ENCODE measurements at regions not wholly inside any gene's neighbourhood (a gene's known extent, or its start where the extent isn't known, plus 50 kb on each side); places are given as distances from the start of the nearest gene placed in this dataset.
A peak's percentile ranks its signal among the peaks of the same experiment; 100 is the strongest.

DNA sequence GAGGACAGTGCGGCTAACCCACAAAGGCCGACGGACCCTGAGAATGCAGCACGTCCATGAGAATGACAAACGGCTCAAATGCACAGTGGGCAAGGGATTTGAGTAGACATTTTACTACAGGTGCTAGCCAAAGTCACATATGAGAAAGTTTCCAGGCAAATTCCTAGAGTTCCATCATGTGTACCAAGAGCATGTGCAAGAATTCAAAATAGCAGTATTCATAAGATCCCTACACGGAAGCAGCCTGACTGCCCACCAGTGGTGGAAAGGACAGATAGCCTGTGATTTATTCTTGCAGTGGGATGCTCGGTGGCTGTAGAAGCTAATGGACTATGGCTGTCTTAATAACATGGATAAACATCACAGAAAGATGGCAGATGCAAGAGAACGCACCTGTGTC is 68.0 kb downstream of the RGS12 start:
- DNase-seq (no peak), ATAC-seq (ENCODE audit: low FRiP score in 2 of 2) (no peak)
- H3K4me3 ChIP-seq, result no peak overlapping the region
- H3K4me1 ChIP-seq, result peaks cover 0 to 4% (median 1%) of the 10 kb centered on the region in 4 donors
- H3K36me3 ChIP-seq, result no peaks in the 10 kb centered on the region
- H3K27ac ChIP-seq, result no peak overlapping the region
- WGBS, 2 donors, result 90 to 91% methylated on average over 8 of the region's 8 CpGs
- TF ChIP-seq, protein P1, sequence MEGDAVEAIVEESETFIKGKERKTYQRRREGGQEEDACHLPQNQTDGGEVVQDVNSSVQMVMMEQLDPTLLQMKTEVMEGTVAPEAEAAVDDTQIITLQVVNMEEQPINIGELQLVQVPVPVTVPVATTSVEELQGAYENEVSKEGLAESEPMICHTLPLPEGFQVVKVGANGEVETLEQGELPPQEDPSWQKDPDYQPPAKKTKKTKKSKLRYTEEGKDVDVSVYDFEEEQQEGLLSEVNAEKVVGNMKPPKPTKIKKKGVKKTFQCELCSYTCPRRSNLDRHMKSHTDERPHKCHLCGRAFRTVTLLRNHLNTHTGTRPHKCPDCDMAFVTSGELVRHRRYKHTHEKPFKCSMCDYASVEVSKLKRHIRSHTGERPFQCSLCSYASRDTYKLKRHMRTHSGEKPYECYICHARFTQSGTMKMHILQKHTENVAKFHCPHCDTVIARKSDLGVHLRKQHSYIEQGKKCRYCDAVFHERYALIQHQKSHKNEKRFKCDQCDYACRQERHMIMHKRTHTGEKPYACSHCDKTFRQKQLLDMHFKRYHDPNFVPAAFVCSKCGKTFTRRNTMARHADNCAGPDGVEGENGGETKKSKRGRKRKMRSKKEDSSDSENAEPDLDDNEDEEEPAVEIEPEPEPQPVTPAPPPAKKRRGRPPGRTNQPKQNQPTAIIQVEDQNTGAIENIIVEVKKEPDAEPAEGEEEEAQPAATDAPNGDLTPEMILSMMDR (IDR thresholded peaks at IDR 0.05), result no peak
- TF ChIP-seq POLR2AphosphoS5 (IDR thresholded peaks at IDR 0.05), result no peak
- no peak for TF ChIP-seq POLR2A (IDR thresholded peaks at IDR 0.05)
- TF ChIP-seq EP300 (IDR thresholded peaks at IDR 0.05), result no peak
- no peaks in the 10 kb centered on the region for H3K9me3 ChIP-seq
- no peaks in the 10 kb centered on the region for H3K27me3 ChIP-seq

GRCh38 chr4:3361406-3361805 is 68.6 kb downstream of the RGS12 start:
- peak in 1 of 2 donors; percentile 43 for DNase-seq
- Histone ChIP-seq H3K36me3 (no peaks in the 10 kb centered on the region), H3K4me1 (peaks cover 0 to 4% (median 1%) of the 10 kb centered on the region in 4 donors), H3K9me3 (no peaks in the 10 kb centered on the region), H3K4me3 (no peak overlapping the region), H3K27me3 (no peaks in the 10 kb centered on the region), H3K27ac (no peak overlapping the region)
- no peak for TF ChIP-seq POLR2AphosphoS5 (IDR thresholded peaks at IDR 0.05)
- TF ChIP-seq, protein P1 (IDR thresholded peaks at IDR 0.05), result no peak
- TF ChIP-seq POLR2A (IDR thresholded peaks at IDR 0.05), result no peak
- no peak for TF ChIP-seq EP300 (IDR thresholded peaks at IDR 0.05)
- ATAC-seq (ENCODE audit: low FRiP score in 2 of 2), result no peak
- 94 to 95% methylated on average over 12 of the region's 12 CpGs for WGBS, 2 donors

DNA sequence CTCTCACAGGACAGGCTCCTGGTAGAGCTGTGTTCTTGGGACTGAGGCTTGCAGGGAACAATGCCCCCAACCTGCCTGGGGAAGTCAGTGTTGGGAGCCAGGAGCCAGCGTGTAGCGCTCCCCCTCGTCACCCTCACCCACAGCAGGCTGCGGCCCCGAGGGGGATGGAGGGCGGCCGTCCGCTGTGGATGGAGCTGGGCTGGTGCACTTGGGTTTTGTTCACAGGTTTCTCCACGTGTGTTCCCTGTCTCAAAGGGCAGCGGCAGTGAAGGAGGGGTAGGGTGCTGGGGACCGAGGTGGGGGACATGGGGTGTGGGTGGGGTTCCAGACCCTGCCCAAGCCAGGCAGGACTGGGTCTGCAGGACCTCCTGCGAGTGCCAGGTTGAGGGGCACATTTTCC is 69.1 kb downstream of the RGS12 start:
- TF ChIP-seq POLR2A (IDR thresholded peaks at IDR 0.05), result no peak
- TF ChIP-seq POLR2AphosphoS5 (IDR thresholded peaks at IDR 0.05), result no peak
- TF ChIP-seq, protein P1 (IDR thresholded peaks at IDR 0.05), result no peak
- no peak for TF ChIP-seq EP300 (IDR thresholded peaks at IDR 0.05)
- peaks cover 0 to 4% (median 1%) of the 10 kb centered on the region in 4 donors for H3K4me1 ChIP-seq
- no peaks in the 10 kb centered on the region for H3K36me3 ChIP-seq
- H3K4me3 ChIP-seq, result no peak overlapping the region
- ATAC-seq (ENCODE audit: low FRiP score in 2 of 2) (peak in 1 of 2 donors; percentile 13), DNase-seq (peak in 1 of 2 donors; percentile 71)
- H3K27ac ChIP-seq, result no peak overlapping the region
- WGBS, 2 donors, result 43 to 87% methylated on average over 1 to 12 of the region's 12 CpGs
- no peaks in the 10 kb centered on the region for H3K27me3 ChIP-seq
- no peaks in the 10 kb centered on the region for H3K9me3 ChIP-seq

- DNase-seq, result no peak
- TF ChIP-seq EP300 (IDR thresholded peaks at IDR 0.05), result no peak
- TF ChIP-seq, protein P1 (IDR thresholded peaks at IDR 0.05), result no peak
- TF ChIP-seq POLR2AphosphoS5 (IDR thresholded peaks at IDR 0.05), result no peak
- TF ChIP-seq POLR2A (IDR thresholded peaks at IDR 0.05), result no peak
Measured at GRCh38 chr4:3362431-3363287, 69.8 kb downstream of the RGS12 start.

More at GRCh38 chr4:3362431-3363287, 69.8 kb downstream of the RGS12 start:
- Histone ChIP-seq H3K27ac (no peak overlapping the region), H3K27me3 (no peaks in the 10 kb centered on the region), H3K9me3 (no peaks in the 10 kb centered on the region), H3K4me3 (no peak overlapping the region), H3K4me1 (peaks cover 0 to 4% (median 1%) of the 10 kb centered on the region in 4 donors), H3K36me3 (no peaks in the 10 kb centered on the region)
- peak in 1 of 2 donors; percentile 6 for ATAC-seq (ENCODE audit: low FRiP score in 2 of 2)
- 95 to 96% methylated on average over 19 of the region's 19 CpGs for WGBS, 2 donors

All from upper lobe of left lung (tissue), 6 donors.